ENCODE measurements at regions not wholly inside any gene's neighbourhood (a gene's known extent, or its start where the extent isn't known, plus 50 kb on each side); places are given as distances from the start of the nearest gene placed in this dataset.

GRCh38 chr11:8833568-8834315 is 77.2 kb upstream of the AKIP1 start:
- TF ChIP-seq SMC3 (conservative IDR thresholded peaks at IDR 0.05; ENCODE audit: insufficient read depth, low read depth, low read length) (no peak), HEY1 (CRISPR knock-in tag; IDR thresholded peaks at IDR 0.05; ENCODE audit: borderline replicate concordance) (no peak), NFYB (IDR thresholded peaks at IDR 0.05; ENCODE audit: extremely low read depth, insufficient read length) (no peak), ZNF609 (CRISPR knock-in tag; IDR thresholded peaks at IDR 0.05; ENCODE audit: borderline replicate concordance) (no peak), ZNF639 (CRISPR knock-in tag; conservative IDR thresholded peaks at IDR 0.05 in 1 of 2, IDR thresholded peaks at IDR 0.05 in 1 of 2) (no peak), ZBTB7A (IDR thresholded peaks at IDR 0.05; ENCODE audit: borderline replicate concordance, control insufficient read depth, low read depth, low read length) (no peak), MAFK (IDR thresholded peaks at IDR 0.05; ENCODE audit: low read length) (no peak), RCOR1 (IDR thresholded peaks at IDR 0.05; ENCODE audit: borderline replicate concordance in 1 of 2, low read depth in 2 of 2, low read length in 2 of 2) (no peak), ZNF253 (CRISPR knock-in tag; conservative IDR thresholded peaks at IDR 0.05) (no peak), POLR2A (conservative IDR thresholded peaks at IDR 0.05) (no peak), ZNF274 (IDR thresholded peaks at IDR 0.05; ENCODE audit: borderline replicate concordance, low read depth, low read length) (no peak), EP300 (IDR thresholded peaks at IDR 0.05; ENCODE audit: low read length) (no peak), NRF1 (conservative IDR thresholded peaks at IDR 0.05 in 1 of 2, IDR thresholded peaks at IDR 0.05 in 1 of 2) (no peak), CTCF (IDR thresholded peaks at IDR 0.05 in 2 of 3, conservative IDR thresholded peaks at IDR 0.05 in 1 of 3; ENCODE audit: insufficient read depth in 2 of 3, low read depth in 1 of 3, low read length in 3 of 3) (no peak)

All from K562 (cell line).